MCF 10A (cell line): ENCODE measurements at regions not wholly inside any gene's neighbourhood (a gene's known extent, or its start where the extent isn't known, plus 50 kb on each side); places are given as distances from the start of the nearest gene placed in this dataset.

Experiments
- BruUV-seq: library from RNA; stranded (reverse); fragments of 400-500 nt; replicated peaks from 2 replicates; lab custom pipeline; 2021; lab: Mats Ljungman, UMichigan
- CTCF ChIA-PET: fragments of 300-600 bp; sonication (Branson Sonifier 250); formaldehyde crosslinking; extraction: SDS; loops from one replicate; lab custom pipeline; 2021; ENCODE audit warnings: antibody characterized with exemption, inconsistent platforms; lab: Yijun Ruan, JAX
- POLR2A ChIA-PET: fragments of 300-600, 350-650 bp; sonication (Branson Sonifier 250); formaldehyde crosslinking; extraction: SDS; loops from one replicate; lab custom pipeline; 2020; ENCODE audit warnings: antibody characterized with exemption, inconsistent platforms; lab: Yijun Ruan, JAX
- DNase-seq: peaks from one replicate; pipeline ENCODE4 v3.0.0-alpha.2; 2018; ENCODE audit not compliant: unreplicated experiment
- H3K27ac Mint-ChIP-seq: one replicate; pipeline ENCODE4 v1.8.0; 2022; ENCODE audit warnings: mild to moderate bottlenecking, low read depth, mixed read lengths; ENCODE audit not compliant: unreplicated experiment
- H3K27me3 Mint-ChIP-seq: one replicate; pipeline ENCODE4 v1.8.0; 2022; ENCODE audit warnings: mixed read lengths; ENCODE audit not compliant: insufficient read depth, unreplicated experiment
- H3K36me3 Mint-ChIP-seq: one replicate; pipeline ENCODE4 v1.8.0; 2022; ENCODE audit warnings: mild to moderate bottlenecking, moderate library complexity, mixed read lengths; ENCODE audit not compliant: insufficient read depth, unreplicated experiment
- H3K4me1 Mint-ChIP-seq: one replicate; pipeline ENCODE4 v1.8.0; 2022; ENCODE audit warnings: mixed read lengths; ENCODE audit not compliant: insufficient read depth, unreplicated experiment
- H3K4me3 Mint-ChIP-seq: one replicate; pipeline ENCODE4 v1.8.0; 2022; ENCODE audit warnings: mild to moderate bottlenecking, moderate library complexity, mixed read lengths; ENCODE audit not compliant: unreplicated experiment
- H3K9me3 Mint-ChIP-seq: one replicate; pipeline ENCODE4 v1.8.0; 2022; ENCODE audit warnings: mixed read lengths; ENCODE audit not compliant: unreplicated experiment
- CTCF ChIP-seq: fragments of 200-600 bp; IDR thresholded peaks from one replicate; pipeline ENCODE4 v1.8.0; 2022; ENCODE audit warnings: antibody characterized with exemption, mild to moderate bottlenecking; ENCODE audit not compliant: unreplicated experiment
- intact Hi-C: fragments of 100-400 bp; cut with micrococcal nuclease; formaldehyde crosslinking; loops from 2 replicates; pipeline ENCODE4 v1.14.1; 2022

GRCh38 chr6:144768551-144769075 is 483.5 kb downstream of the UTRN start:
- DNase-seq = no peak
- no peaks in the 10 kb centered on the region for H3K27me3 Mint-ChIP-seq
- no peak overlapping the region for H3K4me3 Mint-ChIP-seq
- no peak overlapping the region for H3K27ac Mint-ChIP-seq
- BruUV-seq = no TSS peak
- H3K36me3 Mint-ChIP-seq = peaks cover 29% of the 10 kb centered on the region
- CTCF ChIA-PET = interaction anchor here (0.7 to 1.2 kb wide), 2 partner anchors 10 to 733 kb away, joined by 3 to 4 read pairs; no protein-coding TSS in a partner anchor
- no peak for TF ChIP-seq CTCF
- no peaks in the 10 kb centered on the region for H3K4me1 Mint-ChIP-seq
- no peaks in the 10 kb centered on the region for H3K9me3 Mint-ChIP-seq
- POLR2A ChIA-PET = no interaction called here
- intact Hi-C loops = no loop called here

- Mint-ChIP-seq H3K27me3 (no peaks in the 10 kb centered on the region), H3K4me3 (no peak overlapping the region), H3K4me1 (no peaks in the 10 kb centered on the region), H3K36me3 (peaks cover 24% of the 10 kb centered on the region), H3K9me3 (no peaks in the 10 kb centered on the region), H3K27ac (no peak overlapping the region)
- no peak for DNase-seq
- intact Hi-C loops = no loop called here
- ChIA-PET POLR2A (no interaction called here), CTCF (interaction anchor here (0.7 to 1.2 kb wide), 3 partner anchors 10 to 1707 kb away, joined by 3 to 5 read pairs (median 4); no protein-coding TSS in a partner anchor)
- no peak for TF ChIP-seq CTCF
- BruUV-seq = no TSS peak
Observed at GRCh38 chr6:144769142-144769541, 484.0 kb downstream of the UTRN start.

- no peak for TF ChIP-seq CTCF
- H3K27ac Mint-ChIP-seq = no peak overlapping the region
- no TSS peak for BruUV-seq
- POLR2A ChIA-PET = no interaction called here
- no peak for DNase-seq
- no peaks in the 10 kb centered on the region for H3K27me3 Mint-ChIP-seq
- no peak overlapping the region for H3K4me3 Mint-ChIP-seq
- intact Hi-C loops = no loop called here
- CTCF ChIA-PET = no interaction called here
- H3K9me3 Mint-ChIP-seq = no peaks in the 10 kb centered on the region
- H3K4me1 Mint-ChIP-seq = no peaks in the 10 kb centered on the region
- H3K36me3 Mint-ChIP-seq = peaks cover 26% of the 10 kb centered on the region
Observed at GRCh38 chr6:144776031-144776819, 491.1 kb downstream of the UTRN start.

GRCh38 chr6:144777249-144777648 is 492.1 kb downstream of the UTRN start:
- no TSS peak for BruUV-seq
- no peak overlapping the region for H3K4me3 Mint-ChIP-seq
- H3K4me1 Mint-ChIP-seq = no peaks in the 10 kb centered on the region
- ChIA-PET CTCF (interaction anchor here (0.7 kb wide), 1 partner anchor 459 kb away, joined by 3 read pairs; no protein-coding TSS in a partner anchor), POLR2A (interaction anchor here (0.9 kb wide), 1 partner anchor 12 kb away, joined by 3 read pairs; no protein-coding TSS in a partner anchor)
- DNase-seq = no peak
- no peaks in the 10 kb centered on the region for H3K9me3 Mint-ChIP-seq
- intact Hi-C loops = no loop called here
- no peak overlapping the region for H3K27ac Mint-ChIP-seq
- no peaks in the 10 kb centered on the region for H3K27me3 Mint-ChIP-seq
- peaks cover 30% of the 10 kb centered on the region for H3K36me3 Mint-ChIP-seq
- TF ChIP-seq CTCF = no peak
